ENCODE measurements at regions not wholly inside any gene's neighbourhood (a gene's known extent, or its start where the extent isn't known, plus 50 kb on each side); places are given as distances from the start of the nearest gene placed in this dataset.

DNA sequence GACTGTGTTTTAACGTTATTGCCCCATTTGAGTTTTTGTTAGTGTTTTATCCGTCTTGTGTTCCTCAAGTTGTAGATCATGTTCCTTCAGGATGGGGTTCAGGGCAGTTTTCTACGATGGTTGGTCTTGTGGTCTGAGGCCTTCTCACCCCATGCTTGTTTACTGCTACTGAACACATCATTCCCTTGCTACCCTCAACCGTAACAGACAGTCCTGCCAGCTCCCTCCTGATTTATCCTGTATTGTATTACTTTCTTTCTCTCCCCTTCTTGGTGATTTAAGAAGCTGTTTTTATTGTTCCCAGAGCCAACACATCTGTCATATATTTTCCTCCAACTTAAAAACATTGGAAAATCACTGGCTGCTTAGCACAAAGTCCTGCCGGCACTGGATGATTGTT, 719.8 kb downstream of the INHBA start:
- Histone ChIP-seq H3K4me1 (ENCODE audit: control insufficient read depth in 1 of 2, insufficient read depth in 2 of 2, low read length in 2 of 2) (no peaks in the 10 kb centered on the region), H3K4me3 (ENCODE audit: low read depth in 1 of 2, low read length in 2 of 2) (no peak overlapping the region), H3K27ac (ENCODE audit: low read depth, low read length) (no peak overlapping the region), H3K27me3 (ENCODE audit: control insufficient read depth in 1 of 2, insufficient read depth in 2 of 2, low read length in 2 of 2) (no peaks in the 10 kb centered on the region), H3K36me3 (ENCODE audit: control insufficient read depth in 1 of 2, insufficient read depth in 2 of 2, low read length in 2 of 2) (no peaks in the 10 kb centered on the region), H3K9me3 (ENCODE audit: control insufficient read depth in 1 of 2, low read length in 2 of 2) (no peaks in the 10 kb centered on the region), H3K9ac (ENCODE audit: low read depth in 1 of 2, low read length in 2 of 2) (no peak overlapping the region)

DNA sequence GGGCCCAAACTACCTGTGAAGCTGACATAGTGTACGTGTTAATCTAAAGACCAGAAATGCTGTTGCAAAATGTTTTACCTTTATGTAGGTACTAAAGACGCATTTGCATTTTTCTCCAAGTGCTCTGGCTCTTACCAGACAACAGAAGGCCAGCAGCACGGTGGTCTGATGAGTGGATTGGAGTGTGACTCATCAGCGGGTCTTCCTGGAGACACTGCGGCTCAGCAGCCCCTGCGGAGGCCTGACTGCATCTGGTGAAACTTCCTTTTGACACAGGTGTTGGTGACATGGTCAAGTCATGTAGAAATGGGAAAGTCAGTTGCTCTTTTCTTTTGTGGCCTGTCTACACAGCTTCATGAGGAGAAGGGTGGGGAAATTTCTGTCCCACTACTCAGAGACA, 723.6 kb downstream of the INHBA start:
- no peak overlapping the region for H3K27ac ChIP-seq (ENCODE audit: low read depth, low read length)
- no peaks in the 10 kb centered on the region for H3K9me3 ChIP-seq (ENCODE audit: control insufficient read depth in 1 of 2, low read length in 2 of 2)
- no peak overlapping the region for H3K9ac ChIP-seq (ENCODE audit: low read depth in 1 of 2, low read length in 2 of 2)
- H3K4me1 ChIP-seq (ENCODE audit: control insufficient read depth in 1 of 2, insufficient read depth in 2 of 2, low read length in 2 of 2), result no peaks in the 10 kb centered on the region
- no peaks in the 10 kb centered on the region for H3K27me3 ChIP-seq (ENCODE audit: control insufficient read depth in 1 of 2, insufficient read depth in 2 of 2, low read length in 2 of 2)
- H3K36me3 ChIP-seq (ENCODE audit: control insufficient read depth in 1 of 2, insufficient read depth in 2 of 2, low read length in 2 of 2), result no peaks in the 10 kb centered on the region
- H3K4me3 ChIP-seq (ENCODE audit: low read depth in 1 of 2, low read length in 2 of 2), result no peak overlapping the region

DNA sequence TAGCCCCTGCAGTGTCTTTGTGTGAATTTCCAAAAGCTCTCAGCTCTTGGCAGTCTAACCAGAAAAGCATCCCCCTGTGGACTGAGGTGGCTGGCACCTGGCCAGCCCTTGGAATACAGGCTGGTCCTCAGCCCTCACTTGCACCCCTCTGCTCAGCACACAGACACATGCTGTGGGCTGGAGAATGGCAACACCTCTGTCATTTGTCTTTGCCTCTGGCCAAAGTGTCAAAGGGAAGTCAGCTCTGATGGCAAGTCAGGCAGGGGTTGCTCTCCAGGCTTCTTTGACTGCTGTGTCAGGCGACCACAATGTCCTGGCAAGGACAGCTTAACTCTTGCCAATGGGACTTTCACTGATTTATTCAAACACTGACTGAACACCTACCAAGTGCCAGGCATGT, 724.8 kb downstream of the INHBA start:
- Histone ChIP-seq H3K36me3 (ENCODE audit: control insufficient read depth in 1 of 2, insufficient read depth in 2 of 2, low read length in 2 of 2) (no peaks in the 10 kb centered on the region), H3K4me3 (ENCODE audit: low read depth in 1 of 2, low read length in 2 of 2) (no peak overlapping the region), H3K9ac (ENCODE audit: low read depth in 1 of 2, low read length in 2 of 2) (no peak overlapping the region), H3K4me1 (ENCODE audit: control insufficient read depth in 1 of 2, insufficient read depth in 2 of 2, low read length in 2 of 2) (no peaks in the 10 kb centered on the region), H3K9me3 (ENCODE audit: control insufficient read depth in 1 of 2, low read length in 2 of 2) (no peaks in the 10 kb centered on the region), H3K27ac (ENCODE audit: low read depth, low read length) (no peak overlapping the region), H3K27me3 (ENCODE audit: control insufficient read depth in 1 of 2, insufficient read depth in 2 of 2, low read length in 2 of 2) (no peaks in the 10 kb centered on the region)

DNA sequence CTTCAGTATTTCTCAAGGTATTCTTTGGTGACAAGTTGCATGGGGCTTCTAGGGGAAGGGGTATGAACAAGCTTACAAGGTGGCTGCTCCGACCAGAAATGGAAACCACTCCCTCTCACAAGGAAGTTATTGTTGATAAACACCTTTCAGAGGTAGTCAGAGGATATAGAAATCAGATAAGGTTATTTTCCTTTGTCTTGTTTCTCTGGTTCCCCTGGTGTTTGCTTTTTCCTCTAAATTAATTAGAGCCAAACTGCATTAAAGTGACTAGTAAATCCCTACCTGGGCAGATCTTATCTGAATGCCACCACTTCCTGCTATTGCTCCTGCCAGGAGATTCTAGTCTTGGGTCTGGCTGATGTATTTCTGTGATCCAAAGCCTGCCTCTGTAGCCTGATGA, 725.4 kb downstream of the INHBA start:
- Histone ChIP-seq H3K4me1 (ENCODE audit: control insufficient read depth in 1 of 2, insufficient read depth in 2 of 2, low read length in 2 of 2) (no peaks in the 10 kb centered on the region), H3K9me3 (ENCODE audit: control insufficient read depth in 1 of 2, low read length in 2 of 2) (no peaks in the 10 kb centered on the region), H3K27me3 (ENCODE audit: control insufficient read depth in 1 of 2, insufficient read depth in 2 of 2, low read length in 2 of 2) (no peaks in the 10 kb centered on the region), H3K27ac (ENCODE audit: low read depth, low read length) (no peak overlapping the region), H3K36me3 (ENCODE audit: control insufficient read depth in 1 of 2, insufficient read depth in 2 of 2, low read length in 2 of 2) (no peaks in the 10 kb centered on the region), H3K4me3 (ENCODE audit: low read depth in 1 of 2, low read length in 2 of 2) (no peak overlapping the region), H3K9ac (ENCODE audit: low read depth in 1 of 2, low read length in 2 of 2) (no peak overlapping the region)

- Histone ChIP-seq H3K9ac (ENCODE audit: low read depth in 1 of 2, low read length in 2 of 2) (no peak overlapping the region), H3K27ac (ENCODE audit: low read depth, low read length) (no peak overlapping the region), H3K36me3 (ENCODE audit: control insufficient read depth in 1 of 2, insufficient read depth in 2 of 2, low read length in 2 of 2) (no peaks in the 10 kb centered on the region), H3K27me3 (ENCODE audit: control insufficient read depth in 1 of 2, insufficient read depth in 2 of 2, low read length in 2 of 2) (no peaks in the 10 kb centered on the region), H3K4me1 (ENCODE audit: control insufficient read depth in 1 of 2, insufficient read depth in 2 of 2, low read length in 2 of 2) (no peaks in the 10 kb centered on the region), H3K9me3 (ENCODE audit: control insufficient read depth in 1 of 2, low read length in 2 of 2) (no peaks in the 10 kb centered on the region), H3K4me3 (ENCODE audit: low read depth in 1 of 2, low read length in 2 of 2) (no peak overlapping the region)
These were observed 730.5 kb downstream of the INHBA start for GRCh38 chr7:40972426-40972825.

GRCh38 chr7:40969641-40970040, 733.2 kb downstream of the INHBA start:
- no peaks in the 10 kb centered on the region for H3K9me3 ChIP-seq (ENCODE audit: control insufficient read depth in 1 of 2, low read length in 2 of 2)
- H3K4me1 ChIP-seq (ENCODE audit: control insufficient read depth in 1 of 2, insufficient read depth in 2 of 2, low read length in 2 of 2), result no peaks in the 10 kb centered on the region
- no peaks in the 10 kb centered on the region for H3K27me3 ChIP-seq (ENCODE audit: control insufficient read depth in 1 of 2, insufficient read depth in 2 of 2, low read length in 2 of 2)
- no peak overlapping the region for H3K4me3 ChIP-seq (ENCODE audit: low read depth in 1 of 2, low read length in 2 of 2)
- H3K36me3 ChIP-seq (ENCODE audit: control insufficient read depth in 1 of 2, insufficient read depth in 2 of 2, low read length in 2 of 2), result no peaks in the 10 kb centered on the region
- no peak overlapping the region for H3K9ac ChIP-seq (ENCODE audit: low read depth in 1 of 2, low read length in 2 of 2)
- no peak overlapping the region for H3K27ac ChIP-seq (ENCODE audit: low read depth, low read length)

GRCh38 chr7:40966693-40967092, 736.2 kb downstream of the INHBA start:
- no peak overlapping the region for H3K27ac ChIP-seq (ENCODE audit: low read depth, low read length)
- H3K27me3 ChIP-seq (ENCODE audit: control insufficient read depth in 1 of 2, insufficient read depth in 2 of 2, low read length in 2 of 2), result no peaks in the 10 kb centered on the region
- H3K9ac ChIP-seq (ENCODE audit: low read depth in 1 of 2, low read length in 2 of 2), result no peak overlapping the region
- H3K9me3 ChIP-seq (ENCODE audit: control insufficient read depth in 1 of 2, low read length in 2 of 2), result no peaks in the 10 kb centered on the region
- H3K4me1 ChIP-seq (ENCODE audit: control insufficient read depth in 1 of 2, insufficient read depth in 2 of 2, low read length in 2 of 2), result no peaks in the 10 kb centered on the region
- no peak overlapping the region for H3K4me3 ChIP-seq (ENCODE audit: low read depth in 1 of 2, low read length in 2 of 2)
- no peaks in the 10 kb centered on the region for H3K36me3 ChIP-seq (ENCODE audit: control insufficient read depth in 1 of 2, insufficient read depth in 2 of 2, low read length in 2 of 2)

DNA sequence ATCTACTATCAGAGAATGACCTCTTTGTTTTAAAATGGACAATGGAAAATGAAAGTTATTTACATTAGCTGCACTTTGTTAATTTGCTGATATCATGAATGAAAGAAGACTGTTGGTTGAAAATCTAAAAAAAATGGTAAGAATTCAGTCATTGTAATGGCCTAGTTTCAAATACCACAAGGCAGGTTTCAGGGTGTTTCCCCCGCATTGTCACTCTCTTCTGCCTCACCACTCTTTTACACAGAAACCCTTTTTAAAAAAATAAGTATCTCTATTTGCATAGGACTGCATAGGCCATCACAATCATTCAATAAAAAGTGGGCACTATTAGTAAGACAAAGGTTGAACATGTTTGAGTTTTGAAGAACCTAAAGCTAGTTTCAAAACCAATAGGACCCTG, 737.1 kb downstream of the INHBA start:
- H3K36me3 ChIP-seq (ENCODE audit: control insufficient read depth in 1 of 2, insufficient read depth in 2 of 2, low read length in 2 of 2), result no peaks in the 10 kb centered on the region
- H3K4me3 ChIP-seq (ENCODE audit: low read depth in 1 of 2, low read length in 2 of 2), result no peak overlapping the region
- H3K27ac ChIP-seq (ENCODE audit: low read depth, low read length), result no peak overlapping the region
- H3K27me3 ChIP-seq (ENCODE audit: control insufficient read depth in 1 of 2, insufficient read depth in 2 of 2, low read length in 2 of 2), result no peaks in the 10 kb centered on the region
- no peaks in the 10 kb centered on the region for H3K4me1 ChIP-seq (ENCODE audit: control insufficient read depth in 1 of 2, insufficient read depth in 2 of 2, low read length in 2 of 2)
- no peak overlapping the region for H3K9ac ChIP-seq (ENCODE audit: low read depth in 1 of 2, low read length in 2 of 2)
- H3K9me3 ChIP-seq (ENCODE audit: control insufficient read depth in 1 of 2, low read length in 2 of 2), result no peaks in the 10 kb centered on the region

DNA sequence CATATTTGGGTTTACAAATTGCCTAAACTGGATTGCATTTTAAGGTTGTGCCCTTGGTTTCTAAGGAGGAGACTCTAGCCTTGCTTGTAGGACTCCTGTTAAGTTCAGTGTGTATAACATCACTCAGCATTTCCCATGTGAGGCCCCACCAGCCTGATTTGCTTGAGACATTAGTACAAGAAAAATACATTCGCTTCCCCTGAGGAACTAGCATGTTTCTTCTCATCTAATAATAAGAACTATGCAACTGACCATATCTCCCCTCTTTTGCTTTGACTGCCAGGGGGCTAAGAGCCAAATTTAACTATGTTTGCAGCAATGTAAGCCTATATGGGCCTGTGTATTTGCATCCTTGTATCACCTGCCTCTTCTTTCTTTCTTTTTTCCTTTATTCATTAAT, 737.9 kb downstream of the INHBA start:
- no peaks in the 10 kb centered on the region for H3K4me1 ChIP-seq (ENCODE audit: control insufficient read depth in 1 of 2, insufficient read depth in 2 of 2, low read length in 2 of 2)
- no peaks in the 10 kb centered on the region for H3K36me3 ChIP-seq (ENCODE audit: control insufficient read depth in 1 of 2, insufficient read depth in 2 of 2, low read length in 2 of 2)
- no peak overlapping the region for H3K4me3 ChIP-seq (ENCODE audit: low read depth in 1 of 2, low read length in 2 of 2)
- no peak overlapping the region for H3K9ac ChIP-seq (ENCODE audit: low read depth in 1 of 2, low read length in 2 of 2)
- H3K27ac ChIP-seq (ENCODE audit: low read depth, low read length), result no peak overlapping the region
- no peaks in the 10 kb centered on the region for H3K27me3 ChIP-seq (ENCODE audit: control insufficient read depth in 1 of 2, insufficient read depth in 2 of 2, low read length in 2 of 2)
- H3K9me3 ChIP-seq (ENCODE audit: control insufficient read depth in 1 of 2, low read length in 2 of 2), result no peaks in the 10 kb centered on the region

GRCh38 chr7:40964610-40965009, 738.3 kb downstream of the INHBA start:
- H3K9me3 ChIP-seq (ENCODE audit: control insufficient read depth in 1 of 2, low read length in 2 of 2), result no peaks in the 10 kb centered on the region
- no peak overlapping the region for H3K27ac ChIP-seq (ENCODE audit: low read depth, low read length)
- H3K9ac ChIP-seq (ENCODE audit: low read depth in 1 of 2, low read length in 2 of 2), result no peak overlapping the region
- no peaks in the 10 kb centered on the region for H3K36me3 ChIP-seq (ENCODE audit: control insufficient read depth in 1 of 2, insufficient read depth in 2 of 2, low read length in 2 of 2)
- H3K4me3 ChIP-seq (ENCODE audit: low read depth in 1 of 2, low read length in 2 of 2), result no peak overlapping the region
- H3K4me1 ChIP-seq (ENCODE audit: control insufficient read depth in 1 of 2, insufficient read depth in 2 of 2, low read length in 2 of 2), result no peaks in the 10 kb centered on the region
- H3K27me3 ChIP-seq (ENCODE audit: control insufficient read depth in 1 of 2, insufficient read depth in 2 of 2, low read length in 2 of 2), result no peaks in the 10 kb centered on the region

GRCh38 chr7:40959955-40960354, 742.9 kb downstream of the INHBA start:
- Histone ChIP-seq H3K4me1 (ENCODE audit: control insufficient read depth in 1 of 2, insufficient read depth in 2 of 2, low read length in 2 of 2) (no peaks in the 10 kb centered on the region), H3K4me3 (ENCODE audit: low read depth in 1 of 2, low read length in 2 of 2) (no peak overlapping the region), H3K27ac (ENCODE audit: low read depth, low read length) (no peak overlapping the region), H3K9ac (ENCODE audit: low read depth in 1 of 2, low read length in 2 of 2) (no peak overlapping the region), H3K36me3 (ENCODE audit: control insufficient read depth in 1 of 2, insufficient read depth in 2 of 2, low read length in 2 of 2) (no peaks in the 10 kb centered on the region), H3K9me3 (ENCODE audit: control insufficient read depth in 1 of 2, low read length in 2 of 2) (no peaks in the 10 kb centered on the region), H3K27me3 (ENCODE audit: control insufficient read depth in 1 of 2, insufficient read depth in 2 of 2, low read length in 2 of 2) (no peaks in the 10 kb centered on the region)

Measured in duodenal mucosa (tissue), 2 donors.